ENCODE measurements at regions not wholly inside any gene's neighbourhood (a gene's known extent, or its start where the extent isn't known, plus 50 kb on each side); places are given as distances from the start of the nearest gene placed in this dataset.

DNA sequence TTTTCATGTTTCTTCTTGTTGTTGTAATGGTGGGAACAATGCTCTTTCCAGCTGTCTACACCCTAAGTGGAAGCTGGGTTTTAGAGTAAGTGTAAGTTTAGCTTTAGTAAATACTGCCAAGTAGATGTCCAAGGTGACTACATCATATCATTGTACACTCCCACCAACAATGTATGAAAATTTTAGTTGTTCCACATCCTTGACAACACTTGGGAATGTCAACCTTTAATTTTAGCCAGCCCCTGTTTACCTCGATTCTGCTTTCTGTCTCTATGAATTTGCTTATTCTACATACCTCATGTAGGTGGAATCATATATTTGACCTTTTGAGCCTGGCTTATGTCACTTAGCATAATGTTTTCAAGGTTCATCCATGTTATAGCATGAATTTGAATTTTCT is 93.0 kb downstream of the MTPAP start:
- 87 to 90% methylated on average over 1 of the region's 1 CpG for WGBS, 2 donors
- no peak for DNase-seq (ENCODE audit: low spot score in 2 of 2)
- Histone ChIP-seq H3K4me1 (no peaks in the 10 kb centered on the region), H3K9me3 (peaks cover 0 to 30% (median 3%) of the 10 kb centered on the region in 4 donors), H3K4me3 (no peak overlapping the region), H3K36me3 (no peaks in the 10 kb centered on the region), H3K27me3 (no peaks in the 10 kb centered on the region), H3K27ac (no peak overlapping the region)
- TF ChIP-seq, protein P1, sequence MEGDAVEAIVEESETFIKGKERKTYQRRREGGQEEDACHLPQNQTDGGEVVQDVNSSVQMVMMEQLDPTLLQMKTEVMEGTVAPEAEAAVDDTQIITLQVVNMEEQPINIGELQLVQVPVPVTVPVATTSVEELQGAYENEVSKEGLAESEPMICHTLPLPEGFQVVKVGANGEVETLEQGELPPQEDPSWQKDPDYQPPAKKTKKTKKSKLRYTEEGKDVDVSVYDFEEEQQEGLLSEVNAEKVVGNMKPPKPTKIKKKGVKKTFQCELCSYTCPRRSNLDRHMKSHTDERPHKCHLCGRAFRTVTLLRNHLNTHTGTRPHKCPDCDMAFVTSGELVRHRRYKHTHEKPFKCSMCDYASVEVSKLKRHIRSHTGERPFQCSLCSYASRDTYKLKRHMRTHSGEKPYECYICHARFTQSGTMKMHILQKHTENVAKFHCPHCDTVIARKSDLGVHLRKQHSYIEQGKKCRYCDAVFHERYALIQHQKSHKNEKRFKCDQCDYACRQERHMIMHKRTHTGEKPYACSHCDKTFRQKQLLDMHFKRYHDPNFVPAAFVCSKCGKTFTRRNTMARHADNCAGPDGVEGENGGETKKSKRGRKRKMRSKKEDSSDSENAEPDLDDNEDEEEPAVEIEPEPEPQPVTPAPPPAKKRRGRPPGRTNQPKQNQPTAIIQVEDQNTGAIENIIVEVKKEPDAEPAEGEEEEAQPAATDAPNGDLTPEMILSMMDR (IDR thresholded peaks at IDR 0.05): no peak
- TF ChIP-seq POLR2A (IDR thresholded peaks at IDR 0.05): no peak
- TF ChIP-seq EP300 (IDR thresholded peaks at IDR 0.05): no peak

DNA sequence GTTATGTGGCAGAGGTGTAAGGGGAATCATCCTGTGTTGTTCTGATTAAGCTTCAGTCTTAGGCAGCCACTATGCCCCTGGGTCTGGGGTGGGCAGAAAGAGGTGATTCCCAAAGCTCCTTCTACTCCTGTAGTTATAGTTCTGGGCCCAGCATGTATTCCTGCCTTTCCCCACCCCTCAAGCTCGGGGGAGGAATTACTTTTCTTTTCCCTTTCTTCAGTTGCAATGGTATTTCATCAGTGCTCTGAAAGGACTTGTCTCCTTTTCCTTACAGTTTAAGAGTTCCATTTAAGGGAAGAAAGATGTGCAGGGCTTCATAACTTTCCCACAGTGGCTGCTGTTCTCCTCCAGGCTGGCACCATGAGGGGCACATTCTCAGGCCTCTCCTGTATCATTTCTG is 94.2 kb downstream of the MTPAP start:
- no peak overlapping the region for H3K27ac ChIP-seq
- no peaks in the 10 kb centered on the region for H3K27me3 ChIP-seq
- no peaks in the 10 kb centered on the region for H3K36me3 ChIP-seq
- WGBS, 2 donors: 31 to 44% methylated on average over 1 of the region's 1 CpG
- H3K4me3 ChIP-seq: no peak overlapping the region
- no peaks in the 10 kb centered on the region for H3K4me1 ChIP-seq
- H3K9me3 ChIP-seq: peaks cover 0 to 30% (median 3%) of the 10 kb centered on the region in 4 donors
- TF ChIP-seq, protein P1 (IDR thresholded peaks at IDR 0.05): no peak
- TF ChIP-seq POLR2A (IDR thresholded peaks at IDR 0.05): no peak
- no peak for TF ChIP-seq EP300 (IDR thresholded peaks at IDR 0.05)
- no peak for DNase-seq (ENCODE audit: low spot score in 2 of 2)

DNA sequence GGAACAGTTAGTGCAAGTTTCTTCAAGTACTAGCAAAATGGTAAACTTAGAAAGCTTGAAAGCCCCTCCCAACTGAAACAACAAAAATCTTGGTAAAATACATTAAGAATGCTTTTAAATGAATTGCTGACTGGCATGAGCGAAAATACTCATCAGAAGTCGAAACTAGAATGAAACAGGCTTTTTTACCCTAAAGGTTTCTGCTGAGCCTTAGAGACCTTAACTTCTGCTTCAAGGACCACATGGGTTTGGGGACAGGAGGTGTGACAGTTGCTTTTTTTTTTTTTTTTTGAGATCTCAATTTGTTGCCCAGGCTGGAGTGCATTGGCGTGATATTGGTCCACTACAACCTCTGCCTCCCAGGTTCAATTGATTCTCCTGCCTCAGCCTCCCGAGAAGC is 100.3 kb downstream of the MTPAP start:
- Histone ChIP-seq H3K27me3 (no peaks in the 10 kb centered on the region), H3K4me1 (no peaks in the 10 kb centered on the region), H3K27ac (no peak overlapping the region), H3K36me3 (no peaks in the 10 kb centered on the region), H3K9me3 (peaks cover 0 to 16% (median 0%) of the 10 kb centered on the region in 4 donors), H3K4me3 (no peak overlapping the region)
- 94 to 97% methylated on average over 4 of the region's 4 CpGs for WGBS, 2 donors
- DNase-seq (ENCODE audit: low spot score in 2 of 2): no peak
- TF ChIP-seq EP300 (IDR thresholded peaks at IDR 0.05) (no peak), POLR2A (IDR thresholded peaks at IDR 0.05) (no peak)
- TF ChIP-seq, protein P1 (IDR thresholded peaks at IDR 0.05): no peak

DNA sequence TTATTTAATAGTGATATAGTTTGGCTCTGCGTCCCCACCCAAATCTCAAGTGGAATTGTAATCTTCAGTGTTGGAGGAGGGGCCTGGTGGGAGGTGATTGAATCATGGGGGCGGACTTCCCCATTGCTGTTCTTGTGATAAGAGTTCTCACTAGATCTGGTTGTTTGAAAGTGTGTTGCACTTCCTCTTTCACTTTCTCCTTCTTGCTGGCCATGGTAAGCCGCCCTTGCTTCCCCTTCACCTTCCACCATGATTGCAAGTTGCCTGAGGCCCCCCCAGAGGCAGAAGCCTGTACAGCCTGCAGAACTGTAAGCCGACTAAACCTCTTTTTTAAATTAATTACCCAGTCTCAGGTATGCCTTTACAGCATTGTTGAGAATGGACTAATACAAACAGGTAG is 101.4 kb downstream of the MTPAP start:
- peaks cover 0 to 5% (median 0%) of the 10 kb centered on the region in 4 donors for H3K9me3 ChIP-seq
- TF ChIP-seq, protein P1 (IDR thresholded peaks at IDR 0.05): no peak
- TF ChIP-seq POLR2A (IDR thresholded peaks at IDR 0.05) (no peak), EP300 (IDR thresholded peaks at IDR 0.05) (no peak)
- WGBS, 2 donors: 90 to 91% methylated on average over 4 of the region's 4 CpGs
- no peaks in the 10 kb centered on the region for H3K27me3 ChIP-seq
- no peak for DNase-seq (ENCODE audit: low spot score in 2 of 2)
- H3K4me1 ChIP-seq: no peaks in the 10 kb centered on the region
- no peak overlapping the region for H3K27ac ChIP-seq
- H3K4me3 ChIP-seq: no peak overlapping the region
- H3K36me3 ChIP-seq: no peaks in the 10 kb centered on the region

DNA sequence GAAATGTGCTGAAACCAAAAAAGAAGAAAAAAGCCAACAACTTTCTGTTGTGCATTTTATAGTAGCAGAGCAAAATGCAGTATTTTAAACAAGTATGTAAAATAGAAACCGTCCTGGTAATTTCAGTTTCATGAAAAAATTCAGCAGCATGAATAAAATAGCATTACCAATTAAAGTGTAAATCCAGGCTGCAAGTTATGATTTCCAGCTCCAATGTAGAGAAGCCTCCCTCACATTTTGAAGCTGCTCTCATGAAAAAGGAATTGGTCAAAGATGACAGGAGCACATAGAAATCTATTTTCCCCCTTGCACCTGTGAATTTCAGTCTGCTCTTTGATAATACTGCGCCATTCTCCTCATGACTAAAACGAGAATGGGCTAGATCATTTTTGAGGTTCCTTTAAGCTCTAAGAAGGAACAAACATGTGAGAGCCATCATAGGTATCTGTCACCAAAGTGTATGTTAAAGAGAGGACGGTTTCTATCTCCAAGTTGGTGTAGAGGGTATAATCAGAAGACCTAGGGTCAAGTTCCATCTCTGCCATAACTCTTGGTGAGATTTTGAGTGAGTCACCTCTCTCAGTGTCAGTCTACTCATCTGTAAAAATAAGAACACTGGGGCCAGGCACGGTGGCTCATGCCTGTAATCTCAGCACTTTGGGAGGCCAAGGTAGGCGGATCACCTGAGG is 107.5 kb downstream of the MTPAP start:
- TF ChIP-seq EP300 (IDR thresholded peaks at IDR 0.05): no peak
- no peak for TF ChIP-seq POLR2A (IDR thresholded peaks at IDR 0.05)
- TF ChIP-seq, protein P1 (IDR thresholded peaks at IDR 0.05): no peak
- Histone ChIP-seq H3K27me3 (no peaks in the 10 kb centered on the region), H3K27ac (no peak overlapping the region), H3K4me3 (no peak overlapping the region), H3K36me3 (no peaks in the 10 kb centered on the region), H3K9me3 (no peaks in the 10 kb centered on the region), H3K4me1 (no peaks in the 10 kb centered on the region)
- DNase-seq (ENCODE audit: low spot score in 2 of 2): no peak
- 84 to 87% methylated on average over 6 of the region's 6 CpGs for WGBS, 2 donors
